ENCODE measurements at regions not wholly inside any gene's neighbourhood (a gene's known extent, or its start where the extent isn't known, plus 50 kb on each side); places are given as distances from the start of the nearest gene placed in this dataset.
"Not testable (repeated sequence)": the region's sequence is repeated elsewhere in the genome, so short reads cannot be mapped to it uniquely, and the experiment has no call there.

GRCh38 chr13:99746637-99747402, 224.7 kb downstream of the ZIC5 start:
- in situ Hi-C loops (cut with HindIII; ENCODE audit: low sequenced_read_pairs): no loop called here

- in situ Hi-C loops (cut with HindIII; ENCODE audit: low sequenced_read_pairs): no loop called here
These were observed 228.5 kb downstream of the ZIC5 start for GRCh38 chr13:99743094-99743493.

DNA sequence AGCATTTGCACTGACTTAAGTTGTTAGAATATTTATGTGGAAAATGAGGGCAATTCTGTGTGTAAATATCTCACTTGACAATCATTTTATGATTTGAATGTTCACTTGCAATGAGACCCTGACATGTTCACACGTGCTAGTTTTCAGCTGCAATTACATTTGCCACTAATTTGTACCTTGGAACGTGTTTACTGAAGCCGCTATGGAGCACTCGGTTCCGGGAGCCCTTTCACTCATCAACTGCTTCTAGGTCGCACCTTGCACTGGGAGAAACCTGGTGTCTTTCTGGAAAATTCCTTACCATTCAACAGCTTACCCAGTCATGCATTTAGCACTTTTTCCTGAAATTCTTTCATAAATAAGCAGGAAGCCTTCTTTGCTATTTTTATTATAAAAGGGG, 229.6 kb downstream of the ZIC5 start:
- in situ Hi-C loops (cut with HindIII; ENCODE audit: low sequenced_read_pairs): no loop called here

DNA sequence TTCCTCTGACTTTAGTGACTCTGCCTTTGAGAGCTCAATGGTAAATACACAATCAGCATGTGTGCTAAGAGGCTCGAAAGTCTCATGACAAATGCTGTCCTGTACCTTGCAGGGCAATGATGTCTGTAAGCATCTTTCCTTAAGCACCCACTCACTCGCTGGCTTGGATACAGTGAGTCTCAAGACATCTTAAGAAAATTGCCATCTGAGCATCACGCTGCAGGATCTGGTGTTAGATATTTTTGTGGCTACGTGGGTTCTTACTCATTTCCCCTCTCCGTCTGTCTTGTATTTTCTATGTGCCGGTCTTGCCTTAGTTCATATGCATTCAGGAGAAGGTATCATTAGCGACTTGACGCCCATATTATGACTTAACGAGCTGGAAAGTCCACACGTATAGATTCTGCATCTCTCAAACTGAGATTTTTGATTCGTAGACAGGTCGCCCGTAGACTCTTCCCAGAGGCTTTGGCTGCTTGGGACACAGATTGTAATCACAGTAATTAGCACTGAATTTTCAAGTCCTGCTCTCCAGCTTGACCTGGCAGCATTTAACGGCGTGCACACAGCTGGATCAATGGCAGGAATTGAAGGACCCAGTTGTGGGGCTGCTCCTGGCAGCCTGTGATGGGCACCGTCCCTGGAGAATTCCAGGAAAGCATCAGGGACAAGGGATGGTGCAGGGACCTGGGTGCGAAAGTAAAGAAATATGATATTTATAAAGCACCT, 231.2 kb downstream of the ZIC5 start:
- in situ Hi-C loops (cut with HindIII; ENCODE audit: low sequenced_read_pairs): no loop called here

DNA sequence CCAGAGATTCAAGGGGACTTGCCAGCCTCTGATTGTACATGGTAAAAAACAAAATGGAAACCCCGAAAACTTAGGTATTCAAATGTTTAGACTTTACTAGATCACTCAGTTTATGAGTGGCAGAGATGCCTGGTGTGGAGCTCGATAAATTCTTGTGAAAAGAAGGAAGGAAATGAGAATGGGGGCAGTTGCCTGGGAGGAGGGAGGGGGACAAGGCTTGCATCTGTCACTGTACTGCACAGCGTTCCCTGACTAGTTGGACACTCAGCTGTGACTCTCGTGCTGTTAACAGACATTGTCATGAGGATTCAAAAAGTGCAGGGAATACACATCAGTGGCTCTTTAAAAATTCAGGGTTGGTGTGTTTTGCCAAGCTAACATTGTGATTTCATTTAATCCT, 232.9 kb downstream of the ZIC5 start:
- in situ Hi-C loops (cut with HindIII; ENCODE audit: low sequenced_read_pairs): no loop called here

GRCh38 chr13:99737481-99738245, 233.9 kb downstream of the ZIC5 start:
- in situ Hi-C loops (cut with HindIII; ENCODE audit: low sequenced_read_pairs): no loop called here

- in situ Hi-C loops (cut with HindIII; ENCODE audit: low sequenced_read_pairs): no loop called here
These were observed 235.0 kb downstream of the ZIC5 start for GRCh38 chr13:99736541-99736940.

- in situ Hi-C loops (cut with HindIII; ENCODE audit: low sequenced_read_pairs): no loop called here
These were observed 232.9 kb downstream of the TM9SF2 start for GRCh38 chr13:99734013-99734693.

GRCh38 chr13:99733346-99733745, 232.1 kb downstream of the TM9SF2 start:
- in situ Hi-C loops (cut with HindIII; ENCODE audit: low sequenced_read_pairs): no loop called here

GRCh38 chr13:99731747-99732146, 230.5 kb downstream of the TM9SF2 start:
- in situ Hi-C loops (cut with HindIII; ENCODE audit: low sequenced_read_pairs): no loop called here

- in situ Hi-C loops (cut with HindIII; ENCODE audit: low sequenced_read_pairs): no loop called here
These were observed 229.1 kb downstream of the TM9SF2 start for GRCh38 chr13:99730403-99730802.

GRCh38 chr13:99729745-99730144, 228.5 kb downstream of the TM9SF2 start:
- in situ Hi-C loops (cut with HindIII; ENCODE audit: low sequenced_read_pairs): no loop called here

- in situ Hi-C loops (cut with HindIII; ENCODE audit: low sequenced_read_pairs): not testable (repeated sequence)
These were observed 226.4 kb downstream of the TM9SF2 start for GRCh38 chr13:99727651-99728050.

GRCh38 chr13:99726282-99726894, 225.1 kb downstream of the TM9SF2 start:
- in situ Hi-C loops (cut with HindIII; ENCODE audit: low sequenced_read_pairs): no loop called here

DNA sequence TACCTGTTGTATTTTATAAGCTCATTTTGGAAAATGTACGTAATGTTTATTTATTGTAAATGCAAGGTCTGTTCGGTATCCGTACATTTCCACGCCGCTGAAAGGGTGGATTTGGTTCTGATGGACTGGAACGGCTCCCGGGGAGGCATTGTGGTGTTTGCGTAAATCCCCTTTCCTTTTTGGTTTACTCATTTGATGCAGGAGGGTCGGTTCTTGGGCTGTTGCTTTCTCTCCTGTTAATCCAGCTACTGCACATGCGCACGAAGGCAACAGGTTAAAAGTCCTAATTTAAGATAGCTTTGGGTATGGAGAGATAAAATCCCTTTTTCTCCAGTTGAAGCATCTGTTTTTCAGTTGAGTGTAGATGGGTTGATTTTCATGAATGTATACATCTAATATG, 224.4 kb downstream of the TM9SF2 start:
- in situ Hi-C loops (cut with HindIII; ENCODE audit: low sequenced_read_pairs): no loop called here

DNA sequence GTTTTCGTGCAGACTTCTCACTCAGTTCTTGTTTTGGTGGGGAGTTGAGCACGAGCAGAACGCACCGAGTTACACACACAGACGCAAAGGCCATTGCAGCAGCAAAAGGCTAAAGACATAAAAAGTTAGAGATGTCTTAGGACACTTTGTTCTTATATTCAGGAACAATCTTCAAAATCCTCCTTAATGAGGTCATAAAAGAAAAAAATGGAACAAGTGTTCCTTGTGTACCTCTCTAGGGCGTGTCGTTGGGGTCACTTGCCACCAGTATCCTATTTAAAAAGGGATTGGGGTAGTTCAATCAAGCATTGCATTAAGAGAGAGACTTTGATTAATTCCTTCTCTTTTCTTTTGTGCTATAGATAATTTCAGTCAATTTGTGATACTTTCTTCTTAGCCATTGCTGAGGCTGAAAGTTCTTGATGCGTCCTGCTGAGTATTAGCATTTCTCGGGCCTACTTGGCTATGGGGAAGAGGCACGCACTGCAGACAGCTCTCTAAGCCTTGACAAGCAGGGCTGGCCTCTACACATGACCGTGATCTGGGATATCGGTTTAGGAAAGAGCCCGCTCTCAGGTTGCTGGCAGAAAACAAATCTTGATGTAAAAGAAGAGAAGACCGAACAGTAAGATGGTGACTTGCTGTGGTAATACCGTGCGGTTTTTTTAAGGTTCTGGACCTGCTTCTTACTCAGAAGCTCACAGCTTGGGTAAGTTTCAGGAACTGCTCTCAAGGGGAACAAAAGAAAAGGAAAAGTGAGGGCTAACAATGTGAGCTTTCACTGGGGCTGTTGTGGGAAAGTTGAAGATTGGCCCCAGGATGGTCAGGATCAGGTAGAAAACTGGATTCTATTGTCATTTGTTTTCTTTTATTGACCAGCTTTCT, 223.6 kb downstream of the TM9SF2 start:
- in situ Hi-C loops (cut with HindIII; ENCODE audit: low sequenced_read_pairs): no loop called here

DNA sequence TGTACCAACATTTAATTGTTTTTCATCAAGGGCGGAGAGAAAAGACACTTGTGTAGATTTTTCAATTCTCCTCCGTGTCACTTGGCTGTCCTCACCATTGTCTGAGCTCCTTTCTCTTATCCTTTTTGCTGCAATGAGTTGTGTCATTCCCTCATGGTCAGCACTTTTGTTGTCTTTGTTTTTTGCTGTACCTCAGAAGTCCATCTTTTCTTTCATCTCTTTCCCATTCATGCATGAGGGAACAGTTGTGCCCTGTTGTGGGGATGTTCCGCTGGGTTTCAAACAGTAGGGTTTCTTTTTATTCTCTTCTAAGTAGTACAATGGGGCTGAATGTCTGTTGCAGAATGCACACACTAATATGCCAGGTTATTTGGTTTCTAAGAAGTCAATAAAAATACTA, 222.6 kb downstream of the TM9SF2 start:
- in situ Hi-C loops (cut with HindIII; ENCODE audit: low sequenced_read_pairs): no loop called here

- in situ Hi-C loops (cut with HindIII; ENCODE audit: low sequenced_read_pairs): no loop called here
These were observed 221.7 kb downstream of the TM9SF2 start for GRCh38 chr13:99722931-99723330.

DNA sequence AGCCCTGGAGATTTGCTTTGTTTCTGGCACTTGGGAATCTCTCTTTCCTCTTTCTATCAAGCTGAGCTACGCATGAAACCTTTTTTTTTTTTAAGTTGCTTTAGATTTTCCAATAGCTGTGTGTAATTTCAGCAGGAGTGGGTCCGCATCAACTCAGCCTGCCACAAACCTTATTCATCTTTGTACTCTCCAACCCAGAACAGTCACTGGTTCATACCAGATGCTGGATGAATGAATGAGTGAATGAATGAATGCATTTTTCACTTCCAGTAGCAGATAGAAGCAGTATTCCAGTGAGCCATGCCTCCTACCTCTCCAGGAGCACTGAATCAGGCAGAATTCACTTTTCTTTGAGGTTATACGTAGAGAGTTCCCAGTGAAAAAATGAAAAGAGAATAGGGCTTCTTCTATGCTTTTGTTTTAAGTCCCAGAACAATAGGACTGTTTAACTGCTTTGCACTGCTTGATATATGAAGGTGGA, 221.1 kb downstream of the TM9SF2 start:
- in situ Hi-C loops (cut with HindIII; ENCODE audit: low sequenced_read_pairs): no loop called here
